Left ventricle myocardium inferior (tissue), 1 donor: ENCODE measurements at regions not wholly inside any gene's neighbourhood (a gene's known extent, or its start where the extent isn't known, plus 50 kb on each side); places are given as distances from the start of the nearest gene placed in this dataset.

ENCODE experiments used
- DNase-seq: peaks from one replicate; pipeline ENCODE4 v3.0.0-alpha.2; 2020
- H3K27ac ChIP-seq: fragments of 200-600 bp; replicated peaks from 2 replicates; pipeline ENCODE4 v1.8.0; 2021
- H3K27me3 ChIP-seq: fragments of 200-600 bp; 2 replicates; pipeline ENCODE4 v1.8.0; 2021; ENCODE audit warnings: low read depth
- H3K36me3 ChIP-seq: fragments of 200-600 bp; 2 replicates; pipeline ENCODE4 v1.8.0; 2021
- H3K4me1 ChIP-seq: fragments of 200-600 bp; 2 replicates; pipeline ENCODE4 v1.8.0; 2021
- H3K4me3 ChIP-seq: fragments of 200-600 bp; 2 replicates; pipeline ENCODE4 v1.8.0; 2021; ENCODE audit warnings: mild to moderate bottlenecking, moderate library complexity
- H3K9me3 ChIP-seq: fragments of 200-600 bp; replicated peaks from 2 replicates; pipeline ENCODE4 v1.8.0; 2021
- CTCF ChIP-seq: fragments of 200-600 bp; IDR thresholded peaks from 2 replicates; pipeline ENCODE4 v1.8.0; 2021; ENCODE audit warnings: antibody characterized with exemption, mild to moderate bottlenecking, borderline replicate concordance
- intact Hi-C: fragments of 100-400 bp; cut with micrococcal nuclease; formaldehyde crosslinking; loops from one replicate; pipeline ENCODE4 v1.11.0; 2022
- donor health status: DM: no; HTN: yes; CAD: no; lungs with severe emphysema.

GRCh38 chr3:468172-468571 is 271.6 kb downstream of the CHL1 start:
- no peaks in the 10 kb centered on the region for H3K27me3 ChIP-seq
- no peak for DNase-seq
- no peak overlapping the region for H3K27ac ChIP-seq
- peak; percentile 32 for TF ChIP-seq CTCF
- no peak overlapping the region for H3K4me3 ChIP-seq
- intact Hi-C loops, result no loop called here
- no peaks in the 10 kb centered on the region for H3K9me3 ChIP-seq
- no peaks in the 10 kb centered on the region for H3K36me3 ChIP-seq
- H3K4me1 ChIP-seq, result no peaks in the 10 kb centered on the region

- no peak for TF ChIP-seq CTCF
- no peaks in the 10 kb centered on the region for H3K36me3 ChIP-seq
- H3K4me3 ChIP-seq, result no peak overlapping the region
- DNase-seq, result no peak
- H3K4me1 ChIP-seq, result no peaks in the 10 kb centered on the region
- no peak overlapping the region for H3K27ac ChIP-seq
- no peaks in the 10 kb centered on the region for H3K27me3 ChIP-seq
- intact Hi-C loops, result no loop called here
- peaks cover 4% of the 10 kb centered on the region for H3K9me3 ChIP-seq
These were observed 276.7 kb downstream of the CHL1 start for GRCh38 chr3:473033-473800.

- Histone ChIP-seq H3K36me3 (no peaks in the 10 kb centered on the region), H3K27me3 (no peaks in the 10 kb centered on the region), H3K4me1 (no peaks in the 10 kb centered on the region), H3K27ac (no peak overlapping the region), H3K4me3 (no peak overlapping the region), H3K9me3 (peaks cover 18% of the 10 kb centered on the region)
- DNase-seq, result no peak
- TF ChIP-seq CTCF, result no peak
- intact Hi-C loops, result no loop called here
These were observed 278.3 kb downstream of the CHL1 start for GRCh38 chr3:474828-475227.

- Histone ChIP-seq H3K27ac (no peak overlapping the region), H3K4me1 (no peaks in the 10 kb centered on the region), H3K36me3 (no peaks in the 10 kb centered on the region), H3K27me3 (peaks cover 8% of the 10 kb centered on the region), H3K4me3 (no peak overlapping the region), H3K9me3 (peaks cover 23% of the 10 kb centered on the region)
- no peak for DNase-seq
- intact Hi-C loops, result no loop called here
- no peak for TF ChIP-seq CTCF
These were observed 283.5 kb downstream of the CHL1 start for GRCh38 chr3:480070-480469.

GRCh38 chr3:481111-481510 is 284.5 kb downstream of the CHL1 start:
- intact Hi-C loops, result no loop called here
- TF ChIP-seq CTCF, result no peak
- H3K4me3 ChIP-seq, result no peak overlapping the region
- no peaks in the 10 kb centered on the region for H3K36me3 ChIP-seq
- no peak for DNase-seq
- no peak overlapping the region for H3K27ac ChIP-seq
- peaks cover 8% of the 10 kb centered on the region for H3K27me3 ChIP-seq
- peaks cover 23% of the 10 kb centered on the region for H3K9me3 ChIP-seq
- H3K4me1 ChIP-seq, result no peaks in the 10 kb centered on the region
